ENCODE measurements at regions not wholly inside any gene's neighbourhood (a gene's known extent, or its start where the extent isn't known, plus 50 kb on each side); places are given as distances from the start of the nearest gene placed in this dataset.

DNA sequence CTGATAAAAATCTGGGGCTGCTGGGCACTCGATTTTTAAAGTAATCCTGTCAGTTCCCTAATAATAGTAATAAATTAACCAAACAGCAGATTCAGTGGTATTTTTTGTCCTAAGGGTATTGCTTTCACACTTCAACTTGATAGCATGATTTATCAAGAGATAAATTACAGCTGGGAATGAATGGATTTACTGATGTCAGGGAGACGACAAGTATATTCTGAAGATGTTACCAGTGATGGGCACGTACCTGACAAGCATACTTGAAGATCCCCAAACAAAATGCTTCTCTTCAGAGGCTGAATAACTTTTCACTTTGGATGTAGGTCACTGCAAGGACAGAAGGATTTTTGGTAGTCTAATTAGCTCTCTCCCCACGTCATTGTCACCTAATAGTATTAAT is 82.0 kb downstream of the OLFM4 start:
- TF ChIP-seq MYC (IDR thresholded peaks at IDR 0.05; ENCODE audit: low read depth, low read length) = no peak
- TF ChIP-seq, protein P1, sequence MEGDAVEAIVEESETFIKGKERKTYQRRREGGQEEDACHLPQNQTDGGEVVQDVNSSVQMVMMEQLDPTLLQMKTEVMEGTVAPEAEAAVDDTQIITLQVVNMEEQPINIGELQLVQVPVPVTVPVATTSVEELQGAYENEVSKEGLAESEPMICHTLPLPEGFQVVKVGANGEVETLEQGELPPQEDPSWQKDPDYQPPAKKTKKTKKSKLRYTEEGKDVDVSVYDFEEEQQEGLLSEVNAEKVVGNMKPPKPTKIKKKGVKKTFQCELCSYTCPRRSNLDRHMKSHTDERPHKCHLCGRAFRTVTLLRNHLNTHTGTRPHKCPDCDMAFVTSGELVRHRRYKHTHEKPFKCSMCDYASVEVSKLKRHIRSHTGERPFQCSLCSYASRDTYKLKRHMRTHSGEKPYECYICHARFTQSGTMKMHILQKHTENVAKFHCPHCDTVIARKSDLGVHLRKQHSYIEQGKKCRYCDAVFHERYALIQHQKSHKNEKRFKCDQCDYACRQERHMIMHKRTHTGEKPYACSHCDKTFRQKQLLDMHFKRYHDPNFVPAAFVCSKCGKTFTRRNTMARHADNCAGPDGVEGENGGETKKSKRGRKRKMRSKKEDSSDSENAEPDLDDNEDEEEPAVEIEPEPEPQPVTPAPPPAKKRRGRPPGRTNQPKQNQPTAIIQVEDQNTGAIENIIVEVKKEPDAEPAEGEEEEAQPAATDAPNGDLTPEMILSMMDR (IDR thresholded peaks at IDR 0.05; ENCODE audit: extremely low read depth in 1 of 2, insufficient read depth in 1 of 2, low read depth in 1 of 2, low read length in 2 of 2) = no peak
- no peak for TF ChIP-seq POLR2A (IDR thresholded peaks at IDR 0.05; ENCODE audit: low read depth, low read length)
- TF ChIP-seq POLR2AphosphoS5 (IDR thresholded peaks at IDR 0.05; ENCODE audit: insufficient read depth, low read depth, low read length) = no peak
- TF ChIP-seq, protein P2, sequence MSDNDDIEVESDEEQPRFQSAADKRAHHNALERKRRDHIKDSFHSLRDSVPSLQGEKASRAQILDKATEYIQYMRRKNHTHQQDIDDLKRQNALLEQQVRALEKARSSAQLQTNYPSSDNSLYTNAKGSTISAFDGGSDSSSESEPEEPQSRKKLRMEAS (IDR thresholded peaks at IDR 0.05; ENCODE audit: insufficient read depth, insufficient read length) = no peak
